ENCODE measurements at regions not wholly inside any gene's neighbourhood (a gene's known extent, or its start where the extent isn't known, plus 50 kb on each side); places are given as distances from the start of the nearest gene placed in this dataset.

GRCh38 chr14:48970943-48971342 lies 615.2 kb downstream of the RPS29 start:
- H3K4me3 ChIP-seq (ENCODE audit: low read depth, low read length), result no peak overlapping the region
- DNase-seq (ENCODE audit: low read depth), result no peak
- TF ChIP-seq, protein P1, sequence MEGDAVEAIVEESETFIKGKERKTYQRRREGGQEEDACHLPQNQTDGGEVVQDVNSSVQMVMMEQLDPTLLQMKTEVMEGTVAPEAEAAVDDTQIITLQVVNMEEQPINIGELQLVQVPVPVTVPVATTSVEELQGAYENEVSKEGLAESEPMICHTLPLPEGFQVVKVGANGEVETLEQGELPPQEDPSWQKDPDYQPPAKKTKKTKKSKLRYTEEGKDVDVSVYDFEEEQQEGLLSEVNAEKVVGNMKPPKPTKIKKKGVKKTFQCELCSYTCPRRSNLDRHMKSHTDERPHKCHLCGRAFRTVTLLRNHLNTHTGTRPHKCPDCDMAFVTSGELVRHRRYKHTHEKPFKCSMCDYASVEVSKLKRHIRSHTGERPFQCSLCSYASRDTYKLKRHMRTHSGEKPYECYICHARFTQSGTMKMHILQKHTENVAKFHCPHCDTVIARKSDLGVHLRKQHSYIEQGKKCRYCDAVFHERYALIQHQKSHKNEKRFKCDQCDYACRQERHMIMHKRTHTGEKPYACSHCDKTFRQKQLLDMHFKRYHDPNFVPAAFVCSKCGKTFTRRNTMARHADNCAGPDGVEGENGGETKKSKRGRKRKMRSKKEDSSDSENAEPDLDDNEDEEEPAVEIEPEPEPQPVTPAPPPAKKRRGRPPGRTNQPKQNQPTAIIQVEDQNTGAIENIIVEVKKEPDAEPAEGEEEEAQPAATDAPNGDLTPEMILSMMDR (IDR thresholded peaks at IDR 0.05; ENCODE audit: insufficient read depth, low read depth, low read length), result no peak

- no peak for DNase-seq (ENCODE audit: low read depth)
- TF ChIP-seq, protein P1 (IDR thresholded peaks at IDR 0.05; ENCODE audit: insufficient read depth, low read depth, low read length), result no peak
- H3K4me3 ChIP-seq (ENCODE audit: low read depth, low read length), result no peak overlapping the region
Measured at GRCh38 chr14:48967419-48967818, 618.8 kb downstream of the RPS29 start.

DNA sequence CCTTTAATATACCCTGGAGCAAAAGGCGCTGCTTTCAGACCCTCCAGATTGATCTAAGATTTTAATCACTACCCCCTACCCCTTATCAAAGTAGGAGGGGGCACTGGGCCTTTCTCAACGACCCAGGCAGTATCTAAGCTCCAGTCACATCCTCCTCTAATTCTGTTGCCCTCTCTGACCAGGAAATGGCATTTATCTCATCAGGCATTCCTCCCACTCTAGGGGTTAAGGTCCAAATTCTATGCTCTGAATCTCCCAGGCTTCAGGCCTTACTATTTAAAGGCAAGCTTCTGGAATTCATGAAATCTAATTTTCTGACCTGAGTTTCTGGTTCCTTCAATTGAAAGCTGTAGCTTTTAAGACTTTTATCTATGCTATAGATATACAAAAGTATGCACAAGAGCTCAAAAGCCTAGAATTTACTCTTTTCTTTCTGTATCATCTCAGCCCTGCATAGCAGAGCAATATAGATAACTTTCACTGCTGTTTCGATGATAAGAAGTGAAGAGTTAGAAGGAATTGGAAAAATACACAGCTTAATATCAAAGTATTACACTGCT lies 622.9 kb downstream of the RPS29 start:
- DNase-seq (ENCODE audit: low read depth), result no peak
- H3K4me3 ChIP-seq (ENCODE audit: low read depth, low read length), result no peak overlapping the region
- TF ChIP-seq, protein P1 (IDR thresholded peaks at IDR 0.05; ENCODE audit: insufficient read depth, low read depth, low read length), result no peak

DNA sequence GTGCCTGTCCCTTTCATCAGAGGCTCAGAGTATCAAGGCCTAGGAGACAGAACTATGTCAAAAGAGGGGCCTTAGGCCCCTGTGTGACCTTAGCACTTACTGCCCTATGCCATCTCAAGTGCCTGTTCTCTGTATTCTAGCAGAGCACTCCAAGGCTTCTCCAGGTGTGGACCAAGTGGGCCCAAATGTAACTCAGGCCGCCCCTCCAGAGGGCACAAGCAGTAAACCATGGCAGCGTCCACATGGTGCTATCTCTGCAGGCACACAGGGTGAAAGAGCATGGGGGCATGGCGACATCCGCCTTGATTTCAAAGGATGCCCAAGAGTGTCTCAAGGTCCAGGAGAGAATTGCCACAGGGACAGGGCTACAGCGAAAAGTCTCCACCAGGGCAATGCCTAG lies 628.7 kb downstream of the RPS29 start:
- TF ChIP-seq, protein P1 (IDR thresholded peaks at IDR 0.05; ENCODE audit: insufficient read depth, low read depth, low read length), result no peak
- DNase-seq (ENCODE audit: low read depth), result no peak
- H3K4me3 ChIP-seq (ENCODE audit: low read depth, low read length), result no peak overlapping the region

GRCh38 chr14:48955857-48956256 lies 630.3 kb downstream of the RPS29 start:
- TF ChIP-seq, protein P1 (IDR thresholded peaks at IDR 0.05; ENCODE audit: insufficient read depth, low read depth, low read length), result no peak
- no peak for DNase-seq (ENCODE audit: low read depth)
- H3K4me3 ChIP-seq (ENCODE audit: low read depth, low read length), result no peak overlapping the region

GRCh38 chr14:48954446-48954845 lies 631.7 kb downstream of the RPS29 start:
- TF ChIP-seq, protein P1 (IDR thresholded peaks at IDR 0.05; ENCODE audit: insufficient read depth, low read depth, low read length), result no peak
- DNase-seq (ENCODE audit: low read depth), result no peak
- no peak overlapping the region for H3K4me3 ChIP-seq (ENCODE audit: low read depth, low read length)

DNA sequence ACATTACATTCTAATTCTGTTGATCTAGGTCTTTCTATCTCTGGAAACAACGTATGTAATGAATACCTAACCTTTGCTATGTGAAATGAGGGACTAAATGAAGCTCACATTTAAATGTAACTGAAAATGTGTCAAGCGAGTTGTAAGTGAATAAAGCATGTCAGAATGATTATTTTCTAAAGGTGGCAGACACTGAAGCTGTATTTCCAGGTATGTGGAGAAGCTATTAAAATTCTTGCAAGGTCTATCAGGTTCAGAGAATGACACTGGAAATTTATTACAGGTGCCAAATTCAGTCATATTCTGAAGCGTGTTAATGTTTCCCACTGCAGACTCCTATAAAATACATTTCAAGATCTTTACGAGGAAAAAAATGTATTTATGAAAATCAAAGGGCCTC lies 641.4 kb downstream of the RPS29 start:
- no peak for DNase-seq (ENCODE audit: low read depth)
- no peak overlapping the region for H3K4me3 ChIP-seq (ENCODE audit: low read depth, low read length)
- TF ChIP-seq, protein P1 (IDR thresholded peaks at IDR 0.05; ENCODE audit: insufficient read depth, low read depth, low read length), result no peak

Data from fibroblast of villous mesenchyme (primary cell).